Vagina (tissue), 2 donors: ENCODE measurements at regions not wholly inside any gene's neighbourhood (a gene's known extent, or its start where the extent isn't known, plus 50 kb on each side); places are given as distances from the start of the nearest gene placed in this dataset.

Experiments
- POLR2AphosphoS5 ChIP-seq, 2 donors: sonication (generic); formaldehyde crosslinking; IDR thresholded peaks; one replicate each; pipeline ENCODE4 v1.9.0; 2017; ENCODE audit warnings: antibody characterized with exemption in 2 of 2, mild to moderate bottlenecking in 2 of 2, low read depth in 1 of 2; ENCODE audit not compliant: insufficient read depth in 1 of 2
- TF ChIP-seq, protein P1 (sequence below), 3 experiments: fragments of 450-650 bp in 2 of 3; fragments of 200-600 bp in 1 of 3; sonication (generic) in 1 of 3; IDR thresholded peaks; one replicate each; pipeline ENCODE4 v1.5.1; 2017 to 2019; ENCODE audit warnings: antibody characterized with exemption in 3 of 3, mild to moderate bottlenecking in 2 of 3, moderate library complexity in 2 of 3

DNA sequence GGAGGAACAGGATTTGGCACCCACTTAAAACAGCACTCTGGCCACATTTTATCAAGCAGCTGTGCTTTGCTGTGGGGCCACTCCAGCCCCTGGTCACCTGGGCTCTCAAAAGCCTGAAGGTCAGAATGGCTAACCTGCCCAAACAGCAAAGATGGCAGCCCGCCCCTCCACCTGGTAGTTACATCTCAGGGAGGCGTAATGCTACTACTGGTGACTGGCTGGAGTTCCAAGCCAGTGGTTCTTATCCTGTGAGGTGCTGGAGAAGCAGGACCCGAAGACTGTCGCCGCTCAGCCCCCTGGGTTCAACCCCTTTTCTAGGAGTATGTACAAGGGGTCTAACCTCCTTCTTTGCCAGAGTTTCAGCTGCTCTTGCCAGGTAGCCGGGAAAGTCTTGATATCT, 467.4 kb upstream of the FOXG1 start:
- TF ChIP-seq, protein P1, sequence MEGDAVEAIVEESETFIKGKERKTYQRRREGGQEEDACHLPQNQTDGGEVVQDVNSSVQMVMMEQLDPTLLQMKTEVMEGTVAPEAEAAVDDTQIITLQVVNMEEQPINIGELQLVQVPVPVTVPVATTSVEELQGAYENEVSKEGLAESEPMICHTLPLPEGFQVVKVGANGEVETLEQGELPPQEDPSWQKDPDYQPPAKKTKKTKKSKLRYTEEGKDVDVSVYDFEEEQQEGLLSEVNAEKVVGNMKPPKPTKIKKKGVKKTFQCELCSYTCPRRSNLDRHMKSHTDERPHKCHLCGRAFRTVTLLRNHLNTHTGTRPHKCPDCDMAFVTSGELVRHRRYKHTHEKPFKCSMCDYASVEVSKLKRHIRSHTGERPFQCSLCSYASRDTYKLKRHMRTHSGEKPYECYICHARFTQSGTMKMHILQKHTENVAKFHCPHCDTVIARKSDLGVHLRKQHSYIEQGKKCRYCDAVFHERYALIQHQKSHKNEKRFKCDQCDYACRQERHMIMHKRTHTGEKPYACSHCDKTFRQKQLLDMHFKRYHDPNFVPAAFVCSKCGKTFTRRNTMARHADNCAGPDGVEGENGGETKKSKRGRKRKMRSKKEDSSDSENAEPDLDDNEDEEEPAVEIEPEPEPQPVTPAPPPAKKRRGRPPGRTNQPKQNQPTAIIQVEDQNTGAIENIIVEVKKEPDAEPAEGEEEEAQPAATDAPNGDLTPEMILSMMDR (IDR thresholded peaks at IDR 0.05) = no peak
- no peak for TF ChIP-seq POLR2AphosphoS5 (IDR thresholded peaks at IDR 0.05; ENCODE audit: insufficient read depth in 1 of 2, low read depth in 1 of 2)
